ENCODE measurements at regions not wholly inside any gene's neighbourhood (a gene's known extent, or its start where the extent isn't known, plus 50 kb on each side); places are given as distances from the start of the nearest gene placed in this dataset.

GRCh38 chr2:15784886-15785801, 155.2 kb upstream of the MYCN start (continued):
- TF ChIP-seq AR (CRISPR knock-in tag; IDR thresholded peaks at IDR 0.05): no peak
- no peak for TF ChIP-seq MXD4 (CRISPR knock-in tag; IDR thresholded peaks at IDR 0.05; ENCODE audit: borderline replicate concordance)
- TF ChIP-seq CREB1 (CRISPR knock-in tag; IDR thresholded peaks at IDR 0.05): no peak
- no peak for TF ChIP-seq FOXP4 (CRISPR knock-in tag; IDR thresholded peaks at IDR 0.05)
- TF ChIP-seq ESRRA (CRISPR knock-in tag; IDR thresholded peaks at IDR 0.05; ENCODE audit: borderline replicate concordance): no peak
- TF ChIP-seq USF1 (CRISPR knock-in tag; IDR thresholded peaks at IDR 0.05): no peak
- TF ChIP-seq SMAD4 (CRISPR knock-in tag; IDR thresholded peaks at IDR 0.05): no peak
- no peak for TF ChIP-seq TEAD1 (CRISPR knock-in tag; IDR thresholded peaks at IDR 0.05)
- no peak for TF ChIP-seq HMGA2 (CRISPR knock-in tag; IDR thresholded peaks at IDR 0.05)
- no peak for TF ChIP-seq E2F1 (CRISPR knock-in tag; IDR thresholded peaks at IDR 0.05)

DNA sequence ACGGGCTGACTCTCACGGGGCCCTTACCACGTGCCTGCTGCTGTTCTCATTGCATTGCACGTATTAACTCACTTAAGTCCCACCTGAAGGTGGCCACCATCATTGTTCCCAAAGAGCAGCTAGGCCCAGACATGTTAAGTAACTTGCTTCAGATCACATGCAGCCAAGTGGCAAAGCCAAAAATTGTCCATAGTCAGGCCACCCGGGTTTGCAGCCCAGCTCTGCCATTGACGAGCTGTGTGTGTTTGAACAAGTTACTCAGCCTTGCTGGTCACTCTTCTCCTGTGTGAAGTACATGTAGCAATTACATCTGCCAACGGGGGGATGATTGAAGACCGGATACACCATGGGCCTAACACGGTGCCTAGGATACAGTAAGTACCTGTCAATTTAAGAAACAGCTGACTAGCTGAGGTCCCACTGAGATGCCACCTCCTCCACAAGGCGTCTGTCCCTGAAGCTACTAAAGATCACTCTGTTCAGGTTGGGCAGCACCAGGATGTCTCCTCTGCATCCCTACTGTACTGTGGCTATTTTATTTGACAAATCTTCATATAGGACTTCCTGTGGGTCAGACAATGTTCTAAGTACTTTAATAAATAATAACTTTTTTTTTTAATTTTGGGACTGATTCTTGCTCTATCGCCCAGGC, 154.2 kb upstream of the MYCN start:
- no peaks in the 10 kb centered on the region for H3K9me3 Mint-ChIP-seq
- H3K4me1 Mint-ChIP-seq: no peaks in the 10 kb centered on the region
- CTCF ChIA-PET: interaction anchor here (1.8 kb wide), 1 partner anchor 12 kb away, joined by 7 read pairs; no protein-coding TSS in a partner anchor
- DNase-seq (ENCODE audit: low spot score): no peak
- no peaks in the 10 kb centered on the region for H3K27me3 Mint-ChIP-seq (ENCODE audit: low read depth)
- no peak overlapping the region for H3K27ac Mint-ChIP-seq
- H3K4me3 Mint-ChIP-seq: no peak overlapping the region
- POLR2A ChIA-PET: no interaction called here
- H3K36me3 Mint-ChIP-seq: no peaks in the 10 kb centered on the region
- ATAC-seq: no peak
- TF ChIP-seq NFE2L1 (CRISPR knock-in tag; IDR thresholded peaks at IDR 0.05) (no peak), MLX (CRISPR knock-in tag; IDR thresholded peaks at IDR 0.05) (no peak), ATF6 (CRISPR knock-in tag; IDR thresholded peaks at IDR 0.05) (no peak), ZNF532 (CRISPR knock-in tag; IDR thresholded peaks at IDR 0.05; ENCODE audit: borderline replicate concordance) (no peak), NR2C2 (CRISPR knock-in tag; IDR thresholded peaks at IDR 0.05) (no peak)
- TF ChIP-seq, protein P1, sequence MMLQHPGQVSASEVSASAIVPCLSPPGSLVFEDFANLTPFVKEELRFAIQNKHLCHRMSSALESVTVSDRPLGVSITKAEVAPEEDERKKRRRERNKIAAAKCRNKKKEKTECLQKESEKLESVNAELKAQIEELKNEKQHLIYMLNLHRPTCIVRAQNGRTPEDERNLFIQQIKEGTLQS (CRISPR knock-in tag; conservative IDR thresholded peaks at IDR 0.05): no peak
- TF ChIP-seq, protein P2, sequence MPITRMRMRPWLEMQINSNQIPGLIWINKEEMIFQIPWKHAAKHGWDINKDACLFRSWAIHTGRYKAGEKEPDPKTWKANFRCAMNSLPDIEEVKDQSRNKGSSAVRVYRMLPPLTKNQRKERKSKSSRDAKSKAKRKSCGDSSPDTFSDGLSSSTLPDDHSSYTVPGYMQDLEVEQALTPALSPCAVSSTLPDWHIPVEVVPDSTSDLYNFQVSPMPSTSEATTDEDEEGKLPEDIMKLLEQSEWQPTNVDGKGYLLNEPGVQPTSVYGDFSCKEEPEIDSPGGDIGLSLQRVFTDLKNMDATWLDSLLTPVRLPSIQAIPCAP (CRISPR knock-in tag; IDR thresholded peaks at IDR 0.05): no peak
